ENCODE measurements at regions not wholly inside any gene's neighbourhood (a gene's known extent, or its start where the extent isn't known, plus 50 kb on each side); places are given as distances from the start of the nearest gene placed in this dataset.

DNA sequence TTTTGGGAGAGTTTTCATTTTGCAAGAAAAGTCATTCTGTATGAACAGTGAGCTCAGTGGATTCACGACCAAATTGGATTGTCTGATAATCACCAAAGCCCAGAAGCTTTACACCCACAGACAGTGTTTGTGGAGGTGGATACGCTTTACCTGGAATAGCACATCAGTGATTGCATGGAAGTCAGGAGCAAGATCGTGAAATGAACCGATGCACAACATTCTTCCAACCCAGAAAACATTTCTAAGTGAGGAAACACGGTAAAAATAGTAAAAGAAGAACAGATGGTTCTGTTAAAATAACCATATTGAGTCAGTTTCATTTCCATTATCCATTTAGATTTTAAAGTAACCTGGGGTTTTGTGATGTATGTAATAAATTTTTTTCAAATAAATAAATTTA is 478.2 kb upstream of the PFKP start:
- Histone ChIP-seq H3K27ac (no peak overlapping the region), H3K4me3 (no peak overlapping the region), H3K36me3 (no peaks in the 10 kb centered on the region), H3K27me3 (peaks cover 4% of the 10 kb centered on the region), H3K4me1 (ENCODE audit: low read depth) (no peaks in the 10 kb centered on the region), H3K9me3 (ENCODE audit: low read depth) (no peaks in the 10 kb centered on the region)
- TF ChIP-seq CTCF (IDR thresholded peaks at IDR 0.05; ENCODE audit: low read depth, low read length) = no peak
- no peak for DNase-seq (ENCODE audit: low read depth in 1 of 2, low spot score in 1 of 2)

- Histone ChIP-seq H3K4me1 (ENCODE audit: low read depth) (no peaks in the 10 kb centered on the region), H3K27ac (no peak overlapping the region), H3K27me3 (peaks cover 4% of the 10 kb centered on the region), H3K36me3 (no peaks in the 10 kb centered on the region), H3K4me3 (no peak overlapping the region), H3K9me3 (ENCODE audit: low read depth) (no peaks in the 10 kb centered on the region)
- no peak for DNase-seq (ENCODE audit: low read depth in 1 of 2, low spot score in 1 of 2)
- TF ChIP-seq CTCF (IDR thresholded peaks at IDR 0.05; ENCODE audit: low read depth, low read length) = no peak
These were observed 483.0 kb upstream of the PFKP start for GRCh38 chr10:2584385-2584784.

- no peak overlapping the region for H3K4me3 ChIP-seq
- no peak for TF ChIP-seq CTCF (IDR thresholded peaks at IDR 0.05; ENCODE audit: low read depth, low read length)
- H3K27me3 ChIP-seq = no peaks in the 10 kb centered on the region
- H3K4me1 ChIP-seq (ENCODE audit: low read depth) = no peaks in the 10 kb centered on the region
- H3K9me3 ChIP-seq (ENCODE audit: low read depth) = no peaks in the 10 kb centered on the region
- no peaks in the 10 kb centered on the region for H3K36me3 ChIP-seq
- H3K27ac ChIP-seq = no peak overlapping the region
- no peak for DNase-seq (ENCODE audit: low read depth in 1 of 2, low spot score in 1 of 2)
These were observed 490.5 kb upstream of the PFKP start for GRCh38 chr10:2576892-2577291.

DNA sequence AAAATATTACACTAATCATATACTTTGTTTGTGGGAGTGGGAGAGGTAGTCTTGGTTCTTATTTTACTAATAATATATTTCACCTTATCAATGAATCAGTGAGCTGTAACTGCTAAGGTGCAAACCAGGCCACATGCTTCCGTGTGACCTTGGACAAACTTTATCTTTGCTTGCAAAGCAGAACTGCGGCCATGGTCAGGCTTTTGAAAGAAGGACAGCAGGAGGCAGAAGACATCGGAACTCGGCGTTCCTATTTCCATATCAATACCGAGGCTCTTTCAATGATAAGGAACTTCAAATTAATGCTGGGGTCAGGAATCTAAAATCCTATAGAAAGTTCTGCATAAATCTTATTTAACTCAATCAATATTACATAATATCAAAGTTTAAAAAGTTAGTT is 491.9 kb upstream of the PFKP start:
- Histone ChIP-seq H3K4me3 (no peak overlapping the region), H3K36me3 (no peaks in the 10 kb centered on the region), H3K27me3 (no peaks in the 10 kb centered on the region), H3K27ac (no peak overlapping the region), H3K4me1 (ENCODE audit: low read depth) (no peaks in the 10 kb centered on the region), H3K9me3 (ENCODE audit: low read depth) (no peaks in the 10 kb centered on the region)
- DNase-seq (ENCODE audit: low read depth in 1 of 2, low spot score in 1 of 2) = peak in 1 of 2 donors; percentile 9
- no peak for TF ChIP-seq CTCF (IDR thresholded peaks at IDR 0.05; ENCODE audit: low read depth, low read length)

DNA sequence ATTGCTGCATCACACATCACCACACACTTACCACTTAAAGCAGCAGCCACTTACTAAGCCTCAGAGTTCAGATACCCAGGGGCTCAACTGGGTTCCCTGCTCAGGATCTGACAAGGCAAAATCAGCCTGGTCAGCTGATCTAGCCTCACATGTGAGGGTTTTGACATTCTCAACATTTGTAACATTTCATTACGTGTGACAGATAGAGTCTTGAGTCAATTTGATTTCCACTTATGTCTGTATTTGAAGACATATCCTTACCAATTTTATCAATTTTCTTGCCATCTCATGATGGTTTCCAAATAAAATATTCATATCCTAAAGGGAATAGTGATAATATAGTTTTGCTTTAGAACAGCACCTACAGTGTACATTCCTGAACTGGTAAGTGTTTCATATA is 494.7 kb upstream of the PFKP start:
- Histone ChIP-seq H3K4me1 (ENCODE audit: low read depth) (no peaks in the 10 kb centered on the region), H3K4me3 (no peak overlapping the region), H3K36me3 (no peaks in the 10 kb centered on the region), H3K27me3 (no peaks in the 10 kb centered on the region), H3K27ac (no peak overlapping the region), H3K9me3 (ENCODE audit: low read depth) (no peaks in the 10 kb centered on the region)
- no peak for TF ChIP-seq CTCF (IDR thresholded peaks at IDR 0.05; ENCODE audit: low read depth, low read length)
- peak in 1 of 2 donors; percentile 37 for DNase-seq (ENCODE audit: low read depth in 1 of 2, low spot score in 1 of 2)

- Histone ChIP-seq H3K27ac (no peak overlapping the region), H3K27me3 (no peaks in the 10 kb centered on the region), H3K9me3 (ENCODE audit: low read depth) (no peaks in the 10 kb centered on the region), H3K4me3 (no peak overlapping the region), H3K4me1 (ENCODE audit: low read depth) (no peaks in the 10 kb centered on the region), H3K36me3 (no peaks in the 10 kb centered on the region)
- TF ChIP-seq CTCF (IDR thresholded peaks at IDR 0.05; ENCODE audit: low read depth, low read length) = no peak
- no peak for DNase-seq (ENCODE audit: low read depth in 1 of 2, low spot score in 1 of 2)
These were observed 510.5 kb upstream of the PFKP start for GRCh38 chr10:2556883-2557282.

Data from cardiac muscle cell (in vitro differentiated cells and primary cell).